Omental fat pad (tissue), 3 donors: ENCODE measurements at regions not wholly inside any gene's neighbourhood (a gene's known extent, or its start where the extent isn't known, plus 50 kb on each side); places are given as distances from the start of the nearest gene placed in this dataset.

Source experiments
- ATAC-seq: fragments of 150-250 bp; one replicate; pipeline ENCODE4 v1.9.1; 2016; ENCODE audit warnings: mild to moderate bottlenecking, moderate library complexity; ENCODE audit not compliant: low FRiP score
- DNase-seq: peaks from one replicate; pipeline ENCODE4 v3.0.0-alpha.2; 2019; ENCODE audit warnings: low spot score
- CTCF ChIP-seq, 3 donors: fragments of 450-650 bp; IDR thresholded peaks; one replicate each; pipeline ENCODE4 v1.5.1; 2016 to 2017; ENCODE audit warnings: antibody characterized with exemption in 3 of 3, mild to moderate bottlenecking in 3 of 3, moderate library complexity in 2 of 3

DNA sequence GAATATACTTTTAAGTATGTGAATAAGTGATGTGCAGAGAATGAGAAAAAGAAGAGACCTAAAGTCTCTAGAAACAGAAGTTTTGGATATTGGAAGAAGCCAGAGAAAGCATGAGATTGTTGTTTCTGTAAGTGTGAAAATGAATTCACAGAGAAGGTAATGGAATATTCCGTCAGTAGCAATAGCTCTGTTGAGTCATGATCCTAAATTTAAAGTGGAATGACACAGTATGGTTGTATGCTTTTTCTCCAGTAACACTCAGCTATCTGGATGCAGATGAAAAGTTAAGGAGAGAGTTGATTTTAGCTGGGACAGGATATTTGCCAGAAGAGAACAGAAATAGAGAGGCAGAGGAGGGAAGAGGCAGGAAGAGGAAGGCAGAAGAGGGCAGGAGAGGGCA is 1166.3 kb downstream of the GALC start:
- ATAC-seq (no peak), DNase-seq (no peak)
- TF ChIP-seq CTCF (IDR thresholded peaks at IDR 0.05) = no peak

DNA sequence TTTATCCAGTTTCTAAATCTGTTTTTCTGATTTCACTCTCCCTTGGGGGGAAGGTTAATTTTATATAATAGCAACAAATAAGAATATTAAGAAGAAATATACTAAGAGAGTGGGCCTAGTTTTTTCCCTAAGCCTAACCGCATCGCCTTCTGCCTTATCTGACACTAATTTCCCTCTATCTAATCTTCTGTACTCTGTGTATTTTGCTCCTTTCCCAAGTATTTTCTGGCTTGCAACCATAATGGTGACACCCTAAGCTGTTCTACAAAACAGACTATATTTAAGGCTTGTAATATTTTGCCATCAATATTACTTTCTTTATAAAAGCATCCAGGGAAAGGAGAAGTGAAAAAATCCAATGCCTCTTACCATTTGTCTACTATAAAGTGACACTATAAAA is 1168.8 kb downstream of the GALC start:
- ATAC-seq = no peak
- no peak for TF ChIP-seq CTCF (IDR thresholded peaks at IDR 0.05)
- no peak for DNase-seq

- TF ChIP-seq CTCF (IDR thresholded peaks at IDR 0.05) = no peak
- ATAC-seq (no peak), DNase-seq (no peak)
These were observed 1169.4 kb downstream of the GALC start for GRCh38 chr14:86823581-86823980.

DNA sequence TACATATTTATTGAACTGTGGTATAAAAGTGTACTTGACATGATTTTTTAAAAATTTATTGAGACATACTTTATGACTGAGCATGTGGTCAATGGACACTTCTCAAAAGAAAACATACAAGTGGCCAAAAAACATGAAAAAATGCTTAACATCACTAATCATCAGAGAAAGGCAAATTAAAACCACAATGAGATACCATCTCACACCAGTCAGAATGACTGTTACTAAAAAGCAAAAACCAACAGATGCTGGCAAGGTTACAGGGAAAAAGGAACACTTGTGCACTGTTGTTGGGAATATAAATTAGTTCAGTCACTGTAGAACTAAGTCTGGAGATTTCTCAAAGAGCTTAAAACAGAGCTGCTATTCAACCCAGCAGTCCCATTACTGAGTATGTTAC is 1177.6 kb downstream of the GALC start:
- no peak for ATAC-seq
- TF ChIP-seq CTCF (IDR thresholded peaks at IDR 0.05) = no peak
- no peak for DNase-seq

DNA sequence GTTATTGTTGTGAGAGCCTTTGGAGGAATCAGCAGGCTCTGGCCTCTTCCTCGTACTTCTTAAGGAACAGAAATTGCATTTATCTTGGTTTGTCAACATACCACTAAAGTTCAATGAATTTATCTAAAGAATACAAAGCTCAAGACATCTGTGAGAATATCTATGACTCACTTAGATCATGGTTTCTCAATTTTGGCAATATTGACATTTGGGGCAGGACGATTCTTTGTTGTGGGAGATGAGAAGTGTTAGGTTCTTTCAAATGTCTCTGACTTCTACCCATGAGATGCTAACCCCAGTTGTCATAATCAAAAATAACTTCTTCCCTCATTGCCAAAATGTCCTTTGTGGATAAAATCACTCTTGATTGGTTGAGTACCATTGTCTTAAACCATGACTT is 1190.3 kb downstream of the GALC start:
- ATAC-seq (no peak), DNase-seq (no peak)
- no peak for TF ChIP-seq CTCF (IDR thresholded peaks at IDR 0.05)

DNA sequence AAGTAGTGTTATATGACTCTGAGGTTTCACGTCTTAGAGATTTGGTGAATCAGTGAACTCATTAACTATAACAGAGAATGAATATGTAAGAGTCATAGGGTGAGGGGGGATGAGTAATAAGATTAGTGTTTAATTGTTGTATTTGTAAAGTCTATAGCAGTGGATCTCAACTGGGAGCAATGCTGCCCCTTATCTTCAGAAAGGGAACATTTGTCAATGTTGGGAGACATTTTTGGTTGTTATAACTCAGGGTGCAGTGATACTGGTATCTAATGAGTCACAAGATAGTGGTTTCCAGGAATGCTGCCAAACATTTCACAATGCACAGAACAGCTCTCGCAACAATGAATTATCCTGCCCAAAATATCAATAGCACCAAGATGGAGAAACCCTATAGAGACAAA is 1193.7 kb downstream of the GALC start:
- TF ChIP-seq CTCF (IDR thresholded peaks at IDR 0.05) = no peak
- DNase-seq = no peak
- peak; percentile 98 for ATAC-seq

GRCh38 chr14:86798330-86798729 is 1194.7 kb downstream of the GALC start:
- no peak for TF ChIP-seq CTCF (IDR thresholded peaks at IDR 0.05)
- DNase-seq (no peak), ATAC-seq (no peak)
